ENCODE measurements at regions not wholly inside any gene's neighbourhood (a gene's known extent, or its start where the extent isn't known, plus 50 kb on each side); places are given as distances from the start of the nearest gene placed in this dataset.

- DNase-seq (ENCODE audit: extremely low read depth in 1 of 4, low spot score in 3 of 4) = no peak
- TF ChIP-seq PTTG1 (tag; IDR thresholded peaks at IDR 0.05; ENCODE audit: low read depth) = no peak
- no peak for TF ChIP-seq HEY1 (CRISPR knock-in tag; IDR thresholded peaks at IDR 0.05; ENCODE audit: borderline replicate concordance)
- no peak for TF ChIP-seq SRSF7 (optimal IDR thresholded peaks at IDR 0.05; ENCODE audit: low read depth, low read length)
- no peak for TF ChIP-seq YY1 (IDR thresholded peaks at IDR 0.05; ENCODE audit: borderline replicate concordance in 1 of 3, control insufficient read depth in 1 of 3, extremely low read depth in 1 of 3, insufficient read depth in 3 of 3, insufficient read length in 1 of 3, insufficient replicate concordance in 2 of 3, low read depth in 1 of 3, low read length in 2 of 3)
- TF ChIP-seq, protein P1, sequence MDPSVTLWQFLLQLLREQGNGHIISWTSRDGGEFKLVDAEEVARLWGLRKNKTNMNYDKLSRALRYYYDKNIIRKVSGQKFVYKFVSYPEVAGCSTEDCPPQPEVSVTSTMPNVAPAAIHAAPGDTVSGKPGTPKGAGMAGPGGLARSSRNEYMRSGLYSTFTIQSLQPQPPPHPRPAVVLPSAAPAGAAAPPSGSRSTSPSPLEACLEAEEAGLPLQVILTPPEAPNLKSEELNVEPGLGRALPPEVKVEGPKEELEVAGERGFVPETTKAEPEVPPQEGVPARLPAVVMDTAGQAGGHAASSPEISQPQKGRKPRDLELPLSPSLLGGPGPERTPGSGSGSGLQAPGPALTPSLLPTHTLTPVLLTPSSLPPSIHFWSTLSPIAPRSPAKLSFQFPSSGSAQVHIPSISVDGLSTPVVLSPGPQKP (CRISPR knock-in tag; IDR thresholded peaks at IDR 0.05) = no peak
- TF ChIP-seq ZZZ3 (IDR thresholded peaks at IDR 0.05) = no peak
- no peak for TF ChIP-seq TEAD2 (tag; IDR thresholded peaks at IDR 0.05)
- Histone ChIP-seq H3K9ac (ENCODE audit: insufficient read depth in 1 of 2, low read depth in 2 of 2, low read length in 2 of 2) (no peak overlapping the region), H3K9me1 (ENCODE audit: control insufficient read depth, insufficient read depth, low read length) (no peaks in the 10 kb centered on the region), H2AFZ (ENCODE audit: low read depth, low read length) (no peak overlapping the region), H3K4me1 (replicated peaks in 1 of 2; ENCODE audit: control insufficient read depth in 2 of 2, insufficient read depth in 2 of 2, low read length in 2 of 2) (no peaks in the 10 kb centered on the region), H3K4me3 (no peak overlapping the region), H3K4me2 (ENCODE audit: insufficient read depth, low read length) (no peak overlapping the region), H3K27ac (ENCODE audit: extremely low read depth, low read depth, low read length) (no peak overlapping the region), H3K9me3 (replicated peaks; ENCODE audit: control insufficient read depth, insufficient read depth, low read depth, low read length) (no peaks in the 10 kb centered on the region), H3K27me3 (ENCODE audit: control insufficient read depth in 2 of 2, insufficient read depth in 2 of 2, low read length in 2 of 2) (no peaks in the 10 kb centered on the region), H3K79me2 (ENCODE audit: control insufficient read depth, insufficient read depth, low read length) (no peaks in the 10 kb centered on the region), H3K36me3 (ENCODE audit: control insufficient read depth, insufficient read depth, low read length) (no peaks in the 10 kb centered on the region), H4K20me1 (replicated peaks; ENCODE audit: control insufficient read depth, insufficient read depth, low read length) (no peaks in the 10 kb centered on the region)
- no peak for FAIRE-seq
- POLR2A ChIA-PET = no interaction called here
- intact Hi-C loops (cut with micrococcal nuclease) (no loop called here), in situ Hi-C loops (cut with MboI) (no loop called here)
- CTCF ChIA-PET (ENCODE audit: low intra/inter-chr PET ratio) = no interaction called here
- ATAC-seq = no peak
- WGBS (ENCODE audit: insufficient coverage, low coverage, missing lambda C conversion rate) = 7% methylated on average over 5 of the region's 5 CpGs
- BruUV-seq (replicated peaks) = no TSS peak
Measured at GRCh38 chr3:55226696-55227095, 260.4 kb downstream of the WNT5A start.
